ENCODE measurements at regions not wholly inside any gene's neighbourhood (a gene's known extent, or its start where the extent isn't known, plus 50 kb on each side); places are given as distances from the start of the nearest gene placed in this dataset.
"Not testable (repeated sequence)": the region's sequence is repeated elsewhere in the genome, so short reads cannot be mapped to it uniquely, and the experiment has no call there.

- no peak for ATAC-seq
Measured at GRCh38 chr3:26962492-26963360, 340.2 kb downstream of the LRRC3B start.

GRCh38 chr3:26963361-26963743, 340.8 kb downstream of the LRRC3B start:
- ATAC-seq (no peak), DNase-seq (ENCODE audit: low spot score) (no peak)
- intact Hi-C loops (cut with DNase I) = no loop called here

More at GRCh38 chr3:26962492-26963360, 340.2 kb downstream of the LRRC3B start:
- intact Hi-C loops (cut with DNase I) = no loop called here
- DNase-seq (ENCODE audit: low spot score) = no peak

- DNase-seq (ENCODE audit: low spot score) = no peak
- no peak for ATAC-seq
- intact Hi-C loops (cut with DNase I) = no loop called here
Measured at GRCh38 chr3:26964313-26964712, 341.7 kb downstream of the LRRC3B start.

GRCh38 chr3:26964836-26965235, 342.3 kb downstream of the LRRC3B start:
- intact Hi-C loops (cut with DNase I) = no loop called here
- ATAC-seq (no peak), DNase-seq (ENCODE audit: low spot score) (no peak)

GRCh38 chr3:26967501-26967900, 344.9 kb downstream of the LRRC3B start:
- no peak for ATAC-seq
- intact Hi-C loops (cut with DNase I) = no loop called here
- DNase-seq (ENCODE audit: low spot score) = no peak

- intact Hi-C loops (cut with DNase I) = no loop called here
- ATAC-seq = no peak
- DNase-seq (ENCODE audit: low spot score) = no peak
Measured at GRCh38 chr3:26984416-26985390, 362.1 kb downstream of the LRRC3B start.

- intact Hi-C loops (cut with DNase I) = no loop called here
- ATAC-seq (no peak), DNase-seq (ENCODE audit: low spot score) (no peak)
Measured at GRCh38 chr3:26989037-26989436, 366.5 kb downstream of the LRRC3B start.

- DNase-seq (ENCODE audit: low spot score) (no peak), ATAC-seq (no peak)
- intact Hi-C loops (cut with DNase I) = no loop called here
Measured at GRCh38 chr3:26997226-26997625, 372.0 kb downstream of the NEK10 start.

GRCh38 chr3:27010834-27011233, 358.3 kb downstream of the NEK10 start:
- intact Hi-C loops (cut with DNase I) = no loop called here
- no peak for DNase-seq (ENCODE audit: low spot score)
- ATAC-seq = no peak

GRCh38 chr3:27022096-27022761, 347.0 kb downstream of the NEK10 start:
- DNase-seq (ENCODE audit: low spot score) = no peak
- intact Hi-C loops (cut with DNase I) = no loop called here
- no peak for ATAC-seq

GRCh38 chr3:27024493-27024892, 344.7 kb downstream of the NEK10 start:
- DNase-seq (ENCODE audit: low spot score) (no peak), ATAC-seq (peak; percentile 28)
- intact Hi-C loops (cut with DNase I) = no loop called here

- no peak for DNase-seq (ENCODE audit: low spot score)
- intact Hi-C loops (cut with DNase I) = no loop called here
- ATAC-seq = no peak
Measured at GRCh38 chr3:27025718-27026117, 343.5 kb downstream of the NEK10 start.

- DNase-seq (ENCODE audit: low spot score) (no peak), ATAC-seq (no peak)
Measured at GRCh38 chr3:27031476-27031875, 337.7 kb downstream of the NEK10 start.

GRCh38 chr3:27034255-27034654, 334.9 kb downstream of the NEK10 start:
- intact Hi-C loops (cut with DNase I) = no loop called here
- no peak for ATAC-seq

More at GRCh38 chr3:27031476-27031875, 337.7 kb downstream of the NEK10 start:
- intact Hi-C loops (cut with DNase I) = no loop called here

GRCh38 chr3:27040674-27041073, 328.5 kb downstream of the NEK10 start:
- intact Hi-C loops (cut with DNase I) = no loop called here
- ATAC-seq = no peak
- no peak for DNase-seq (ENCODE audit: low spot score)

More at GRCh38 chr3:27034255-27034654, 334.9 kb downstream of the NEK10 start:
- DNase-seq (ENCODE audit: low spot score) = no peak

- ATAC-seq; intact Hi-C loops (cut with DNase I): not testable (repeated sequence)
Measured at GRCh38 chr3:27042541-27042940, 326.6 kb downstream of the NEK10 start.

GRCh38 chr3:27043328-27043955, 325.7 kb downstream of the NEK10 start:
- no peak for DNase-seq (ENCODE audit: low spot score)
- intact Hi-C loops (cut with DNase I) = no loop called here
- no peak for ATAC-seq

More at GRCh38 chr3:27042541-27042940, 326.6 kb downstream of the NEK10 start:
- DNase-seq (ENCODE audit: low spot score) = not testable (repeated sequence)

GRCh38 chr3:27044931-27045481, 324.2 kb downstream of the NEK10 start:
- intact Hi-C loops (cut with DNase I) = no loop called here
- ATAC-seq (no peak), DNase-seq (ENCODE audit: low spot score) (no peak)

All from sciatic nerve (tissue), 2 donors.